HEK293T (cell line): ENCODE measurements at regions not wholly inside any gene's neighbourhood (a gene's known extent, or its start where the extent isn't known, plus 50 kb on each side); places are given as distances from the start of the nearest gene placed in this dataset.

Experiments
- ARNT ChIP-seq: fragments of 450-650 bp; IDR thresholded peaks from 2 replicates; pipeline ENCODE4 v1.6.1; 2017; ENCODE audit warnings: mild to moderate bottlenecking
- BHLHE40 ChIP-seq: fragments of 450-650 bp; IDR thresholded peaks from 2 replicates; pipeline ENCODE4 v1.6.1; 2016; ENCODE audit warnings: mild to moderate bottlenecking, moderate library complexity, borderline replicate concordance
- CTBP1 ChIP-seq: fragments of 450-650 bp; IDR thresholded peaks from 2 replicates; pipeline ENCODE4 v1.6.1; 2016; ENCODE audit warnings: borderline replicate concordance
- ELF4 ChIP-seq: fragments of 450-650 bp; IDR thresholded peaks from 2 replicates; pipeline ENCODE4 v1.6.1; 2017; ENCODE audit warnings: antibody characterized with exemption
- FOXA1 ChIP-seq: fragments of 450-650 bp; IDR thresholded peaks from 2 replicates; pipeline ENCODE4 v1.6.1; 2016; ENCODE audit warnings: mild to moderate bottlenecking
- FOXM1 ChIP-seq: fragments of 450-650 bp; IDR thresholded peaks from 2 replicates; pipeline ENCODE4 v1.6.1; 2017; ENCODE audit warnings: mild to moderate bottlenecking, borderline replicate concordance
- L3MBTL2 ChIP-seq: fragments of 450-650 bp; conservative IDR thresholded peaks from 2 replicates; pipeline ENCODE4 v1.6.1; 2016; ENCODE audit warnings: mild to moderate bottlenecking
- LEF1 ChIP-seq: fragments of 450-650 bp; IDR thresholded peaks from 2 replicates; pipeline ENCODE4 v1.6.1; 2017; ENCODE audit warnings: mild to moderate bottlenecking, borderline replicate concordance
- NFRKB ChIP-seq: fragments of 450-650 bp; IDR thresholded peaks from 2 replicates; pipeline ENCODE4 v1.6.1; 2016; ENCODE audit warnings: mild to moderate bottlenecking, moderate library complexity
- PKNOX1 ChIP-seq: fragments of 450-650 bp; IDR thresholded peaks from 2 replicates; pipeline ENCODE4 v1.6.1; 2016
- SP1 ChIP-seq: fragments of 450-650 bp; IDR thresholded peaks from 2 replicates; pipeline ENCODE4 v1.6.1; 2017
- TARDBP ChIP-seq: fragments of 450-650 bp; IDR thresholded peaks from 2 replicates; pipeline ENCODE4 v1.6.1; 2016
- ZNF384 ChIP-seq: fragments of 450-650 bp; IDR thresholded peaks from 2 replicates; pipeline ENCODE4 v1.6.1; 2016

- TF ChIP-seq ARNT (no peak), ELF4 (no peak), NFRKB (no peak), FOXA1 (no peak), BHLHE40 (no peak), ZNF384 (no peak), SP1 (no peak), TARDBP (no peak), CTBP1 (no peak), LEF1 (no peak), L3MBTL2 (no peak), FOXM1 (no peak), PKNOX1 (no peak)
Measured at GRCh38 chr15:67930720-67931119, 90.9 kb upstream of the RNU6-1 start.
